ENCODE measurements at regions not wholly inside any gene's neighbourhood (a gene's known extent, or its start where the extent isn't known, plus 50 kb on each side); places are given as distances from the start of the nearest gene placed in this dataset.

GRCh38 chr3:5300638-5301037 is 113.1 kb downstream of the EDEM1 start:
- no peak for TF ChIP-seq POLR2A (IDR thresholded peaks at IDR 0.05)
- no peak for TF ChIP-seq CTCF (IDR thresholded peaks at IDR 0.05)

Data from Peyer's patch (tissue), 4 donors.